ENCODE measurements at regions not wholly inside any gene's neighbourhood (a gene's known extent, or its start where the extent isn't known, plus 50 kb on each side); places are given as distances from the start of the nearest gene placed in this dataset.

GRCh38 chr7:40799-41750 is 151.3 kb upstream of the FAM20C start:
- no peak overlapping the region for H3K4me3 ChIP-seq (ENCODE audit: low read depth in 1 of 2, low read length in 2 of 2)
- no peak for TF ChIP-seq EZH2 (IDR thresholded peaks at IDR 0.05; ENCODE audit: borderline replicate concordance, low read depth, low read length, severe bottlenecking)
- TF ChIP-seq CTCF (IDR thresholded peaks at IDR 0.05; ENCODE audit: borderline replicate concordance, extremely low read depth, low read length, poor library complexity, severe bottlenecking): no peak

GRCh38 chr7:41917-42565 is 150.3 kb upstream of the FAM20C start:
- Histone ChIP-seq H2AFZ (ENCODE audit: low read depth, low read length) (no peak overlapping the region), H3K27ac (ENCODE audit: low read length) (no peak overlapping the region), H3K4me1 (ENCODE audit: insufficient read depth, low read length) (no peaks in the 10 kb centered on the region), H3K9ac (ENCODE audit: low read depth, low read length) (no peak overlapping the region), H3K27me3 (ENCODE audit: insufficient read depth, low read length, poor library complexity) (peaks cover 24% of the 10 kb centered on the region), H3K4me3 (ENCODE audit: low read depth in 1 of 2, low read length in 2 of 2) (no peak overlapping the region), H3K9me3 (ENCODE audit: insufficient read depth, low read length, severe bottlenecking) (no peaks in the 10 kb centered on the region), H3K79me2 (ENCODE audit: insufficient read depth, low read length) (no peaks in the 10 kb centered on the region), H3K36me3 (ENCODE audit: insufficient read depth, low read length) (no peaks in the 10 kb centered on the region), H4K20me1 (ENCODE audit: insufficient read depth, low read length) (no peaks in the 10 kb centered on the region), H3K4me2 (ENCODE audit: insufficient read depth, low read length) (no peak overlapping the region)
- TF ChIP-seq EZH2 (IDR thresholded peaks at IDR 0.05; ENCODE audit: borderline replicate concordance, low read depth, low read length, severe bottlenecking): no peak
- no peak for TF ChIP-seq CTCF (IDR thresholded peaks at IDR 0.05; ENCODE audit: borderline replicate concordance, extremely low read depth, low read length, poor library complexity, severe bottlenecking)
- ATAC-seq (ENCODE audit: insufficient read depth, low read depth) (no peak), DNase-seq (no peak)

More at GRCh38 chr7:40799-41750, 151.3 kb upstream of the FAM20C start:
- Histone ChIP-seq H3K27ac (ENCODE audit: low read length) (no peak overlapping the region), H3K79me2 (ENCODE audit: insufficient read depth, low read length) (no peaks in the 10 kb centered on the region), H4K20me1 (ENCODE audit: insufficient read depth, low read length) (no peaks in the 10 kb centered on the region), H3K4me2 (ENCODE audit: insufficient read depth, low read length) (no peak overlapping the region), H3K9me3 (ENCODE audit: insufficient read depth, low read length, severe bottlenecking) (no peaks in the 10 kb centered on the region), H3K36me3 (ENCODE audit: insufficient read depth, low read length) (no peaks in the 10 kb centered on the region), H3K4me1 (ENCODE audit: insufficient read depth, low read length) (no peaks in the 10 kb centered on the region), H3K27me3 (ENCODE audit: insufficient read depth, low read length, poor library complexity) (peaks cover 24% of the 10 kb centered on the region), H2AFZ (ENCODE audit: low read depth, low read length) (no peak overlapping the region), H3K9ac (ENCODE audit: low read depth, low read length) (no peak overlapping the region)
- no peak for DNase-seq
- ATAC-seq (ENCODE audit: insufficient read depth, low read depth): no peak

GRCh38 chr7:43791-44540 is 148.4 kb upstream of the FAM20C start:
- Histone ChIP-seq H3K79me2 (ENCODE audit: insufficient read depth, low read length) (no peaks in the 10 kb centered on the region), H3K9ac (ENCODE audit: low read depth, low read length) (no peak overlapping the region), H2AFZ (ENCODE audit: low read depth, low read length) (no peak overlapping the region), H3K4me3 (ENCODE audit: low read depth in 1 of 2, low read length in 2 of 2) (no peak overlapping the region), H3K9me3 (ENCODE audit: insufficient read depth, low read length, severe bottlenecking) (no peaks in the 10 kb centered on the region), H3K36me3 (ENCODE audit: insufficient read depth, low read length) (no peaks in the 10 kb centered on the region), H4K20me1 (ENCODE audit: insufficient read depth, low read length) (no peaks in the 10 kb centered on the region), H3K27ac (ENCODE audit: low read length) (no peak overlapping the region), H3K27me3 (ENCODE audit: insufficient read depth, low read length, poor library complexity) (peaks cover 24% of the 10 kb centered on the region), H3K4me2 (ENCODE audit: insufficient read depth, low read length) (no peak overlapping the region), H3K4me1 (ENCODE audit: insufficient read depth, low read length) (no peaks in the 10 kb centered on the region)
- DNase-seq (no peak), ATAC-seq (ENCODE audit: insufficient read depth, low read depth) (no peak)
- no peak for TF ChIP-seq EZH2 (IDR thresholded peaks at IDR 0.05; ENCODE audit: borderline replicate concordance, low read depth, low read length, severe bottlenecking)
- TF ChIP-seq CTCF (IDR thresholded peaks at IDR 0.05; ENCODE audit: borderline replicate concordance, extremely low read depth, low read length, poor library complexity, severe bottlenecking): no peak
